Peyer's patch (tissue), 4 donors: ENCODE measurements at regions not wholly inside any gene's neighbourhood (a gene's known extent, or its start where the extent isn't known, plus 50 kb on each side); places are given as distances from the start of the nearest gene placed in this dataset.

Experiments
- DNase-seq, 3 donors: peaks; one replicate each; pipeline ENCODE4 v3.0.0-alpha.2; 2017 to 2019
- H3K27ac ChIP-seq, 4 donors: fragments of 200-600 bp; sonication (generic); one replicate each; pipeline ENCODE4 v1.5.1; 2016 to 2019
- H3K27me3 ChIP-seq, 2 donors: fragments of 200-600 bp; sonication (generic); one replicate each; pipeline ENCODE4 v1.5.1; 2019
- H3K36me3 ChIP-seq, 3 donors: fragments of 200-600 bp; sonication (generic); one replicate each; pipeline ENCODE4 v1.5.1; 2016 to 2019
- H3K4me1 ChIP-seq, 4 donors: fragments of 200-600 bp; sonication (generic); one replicate each; pipeline ENCODE4 v1.5.1; 2016 to 2019
- H3K4me3 ChIP-seq, 4 donors: fragments of 200-600 bp; sonication (generic); 1 replicate in 3 of 4; 2 replicates in 1 of 4; pipeline ENCODE4 v1.5.1; 2016 to 2019; ENCODE audit warnings: mild to moderate bottlenecking in 1 of 4
- H3K9me3 ChIP-seq, 4 donors: fragments of 200-600 bp; sonication (generic); one replicate each; pipeline ENCODE4 v1.5.1; 2016 to 2019; ENCODE audit warnings: mild to moderate bottlenecking in 1 of 4
- CTCF ChIP-seq, 6 experiments: fragments of 450-650 bp in 4 of 6; fragments of 200-600 bp in 2 of 6; sonication (generic) in 1 of 6; IDR thresholded peaks; one replicate each; pipeline ENCODE4 v1.5.1; 2017 to 2019; ENCODE audit warnings: antibody characterized with exemption in 6 of 6, mild to moderate bottlenecking in 3 of 6, moderate library complexity in 1 of 6
- POLR2A ChIP-seq, 2 donors: fragments of 450-650 bp; IDR thresholded peaks; one replicate each; pipeline ENCODE4 v1.5.1; 2017; ENCODE audit warnings: antibody characterized with exemption in 2 of 2, mild to moderate bottlenecking in 2 of 2, moderate library complexity in 2 of 2

GRCh38 chr5:144581044-144581443 lies 410.4 kb downstream of the KCTD16 start:
- H3K27ac ChIP-seq: no peak overlapping the region
- TF ChIP-seq POLR2A (IDR thresholded peaks at IDR 0.05): no peak
- TF ChIP-seq CTCF (IDR thresholded peaks at IDR 0.05): no peak
- H3K4me3 ChIP-seq: no peak overlapping the region
- H3K9me3 ChIP-seq: no peaks in the 10 kb centered on the region
- no peaks in the 10 kb centered on the region for H3K4me1 ChIP-seq
- no peaks in the 10 kb centered on the region for H3K36me3 ChIP-seq
- no peaks in the 10 kb centered on the region for H3K27me3 ChIP-seq
- no peak for DNase-seq

GRCh38 chr5:144577676-144578075 lies 407.0 kb downstream of the KCTD16 start:
- no peaks in the 10 kb centered on the region for H3K9me3 ChIP-seq
- H3K36me3 ChIP-seq: no peaks in the 10 kb centered on the region
- TF ChIP-seq POLR2A (IDR thresholded peaks at IDR 0.05) (no peak), CTCF (IDR thresholded peaks at IDR 0.05) (no peak)
- H3K27me3 ChIP-seq: no peaks in the 10 kb centered on the region
- H3K27ac ChIP-seq: no peak overlapping the region
- no peak overlapping the region for H3K4me3 ChIP-seq
- H3K4me1 ChIP-seq: no peaks in the 10 kb centered on the region
- DNase-seq: no peak

GRCh38 chr5:144575736-144576135 lies 405.1 kb downstream of the KCTD16 start:
- Histone ChIP-seq H3K9me3 (no peaks in the 10 kb centered on the region), H3K27me3 (no peaks in the 10 kb centered on the region), H3K4me1 (no peaks in the 10 kb centered on the region), H3K27ac (no peak overlapping the region), H3K4me3 (no peak overlapping the region), H3K36me3 (no peaks in the 10 kb centered on the region)
- no peak for DNase-seq
- TF ChIP-seq CTCF (IDR thresholded peaks at IDR 0.05) (no peak), POLR2A (IDR thresholded peaks at IDR 0.05) (no peak)

- H3K4me3 ChIP-seq: no peak overlapping the region
- no peaks in the 10 kb centered on the region for H3K9me3 ChIP-seq
- H3K36me3 ChIP-seq: no peaks in the 10 kb centered on the region
- no peak for DNase-seq
- no peak for TF ChIP-seq POLR2A (IDR thresholded peaks at IDR 0.05)
- no peak for TF ChIP-seq CTCF (IDR thresholded peaks at IDR 0.05)
- no peaks in the 10 kb centered on the region for H3K4me1 ChIP-seq
- H3K27ac ChIP-seq: no peak overlapping the region
- no peaks in the 10 kb centered on the region for H3K27me3 ChIP-seq
These were observed 396.7 kb downstream of the KCTD16 start for GRCh38 chr5:144567421-144567780.

- no peak for TF ChIP-seq CTCF (IDR thresholded peaks at IDR 0.05)
- TF ChIP-seq POLR2A (IDR thresholded peaks at IDR 0.05): no peak
- H3K27ac ChIP-seq: no peak overlapping the region
- no peaks in the 10 kb centered on the region for H3K36me3 ChIP-seq
- no peaks in the 10 kb centered on the region for H3K9me3 ChIP-seq
- DNase-seq: no peak
- no peaks in the 10 kb centered on the region for H3K4me1 ChIP-seq
- H3K27me3 ChIP-seq: no peaks in the 10 kb centered on the region
- no peak overlapping the region for H3K4me3 ChIP-seq
These were observed 396.2 kb downstream of the KCTD16 start for GRCh38 chr5:144566747-144567420.

- Histone ChIP-seq H3K27ac (no peak overlapping the region), H3K27me3 (no peaks in the 10 kb centered on the region), H3K36me3 (no peaks in the 10 kb centered on the region), H3K4me1 (no peaks in the 10 kb centered on the region), H3K4me3 (no peak overlapping the region), H3K9me3 (no peaks in the 10 kb centered on the region)
- no peak for DNase-seq
- TF ChIP-seq POLR2A (IDR thresholded peaks at IDR 0.05) (no peak), CTCF (IDR thresholded peaks at IDR 0.05) (no peak)
These were observed 378.9 kb downstream of the KCTD16 start for GRCh38 chr5:144549580-144549979.
